GM10248 (cell line): ENCODE measurements at regions not wholly inside any gene's neighbourhood (a gene's known extent, or its start where the extent isn't known, plus 50 kb on each side); places are given as distances from the start of the nearest gene placed in this dataset.

Experiments
- CTCF ChIA-PET: fragments of 300-600 bp; sonication (Branson Sonifier 250); formaldehyde crosslinking; extraction: SDS; loops from one replicate; lab custom pipeline; 2021; ENCODE audit warnings: antibody characterized with exemption; lab: Yijun Ruan, JAX
- POLR2A ChIA-PET: fragments of 350-650 bp; sonication (Branson Sonifier 250); formaldehyde crosslinking; extraction: SDS; loops from one replicate; lab custom pipeline; 2020; ENCODE audit warnings: antibody characterized with exemption; lab: Yijun Ruan, JAX
- DNase-seq: peaks from one replicate; pipeline ENCODE4 v3.0.0; 2012; ENCODE audit errors: extremely low spot score
- CTCF ChIP-seq: IDR thresholded peaks from 2 replicates; pipeline ENCODE4 v1.5.1; 2012; ENCODE audit warnings: mild to moderate bottlenecking, low read depth; ENCODE audit errors: extremely low read depth, missing control alignments, control extremely low read depth

- ChIA-PET CTCF (interaction anchor here (0.9 to 1.7 kb wide), 3 partner anchors 9 to 19 kb away, joined by 3 to 4 read pairs (median 4); no protein-coding TSS in a partner anchor), POLR2A (no interaction called here)
- no peak for TF ChIP-seq CTCF
- no peak for DNase-seq
Observed at GRCh38 chr7:152984421-152984820, 224.9 kb downstream of the ACTR3B start.

- DNase-seq: no peak
- POLR2A ChIA-PET: no interaction called here
- no peak for TF ChIP-seq CTCF
- CTCF ChIA-PET: no interaction called here
Observed at GRCh38 chr7:152986376-152986775, 226.8 kb downstream of the ACTR3B start.

GRCh38 chr7:152987656-152988055 lies 228.1 kb downstream of the ACTR3B start:
- ChIA-PET CTCF (no interaction called here), POLR2A (no interaction called here)
- no peak for TF ChIP-seq CTCF
- no peak for DNase-seq

GRCh38 chr7:152989889-152990380 lies 230.4 kb downstream of the ACTR3B start:
- ChIA-PET POLR2A (no interaction called here), CTCF (no interaction called here)
- no peak for TF ChIP-seq CTCF
- DNase-seq: no peak

- TF ChIP-seq CTCF: no peak
- ChIA-PET POLR2A (no interaction called here), CTCF (no interaction called here)
- no peak for DNase-seq
Observed at GRCh38 chr7:152998420-152998819, 238.9 kb downstream of the ACTR3B start.

- CTCF ChIA-PET: no interaction called here
- DNase-seq: no peak
- no peak for TF ChIP-seq CTCF
- POLR2A ChIA-PET: no interaction called here
Observed at GRCh38 chr7:153002115-153002514, 242.6 kb downstream of the ACTR3B start.
